ENCODE measurements at regions not wholly inside any gene's neighbourhood (a gene's known extent, or its start where the extent isn't known, plus 50 kb on each side); places are given as distances from the start of the nearest gene placed in this dataset.

- no peak for TF ChIP-seq EZH2 (IDR thresholded peaks at IDR 0.05)
- TF ChIP-seq CTCF (IDR thresholded peaks at IDR 0.05) = no peak
Observed at GRCh38 chr2:240292619-240293525, 142.6 kb upstream of the GPC1 start.
